ENCODE measurements at regions not wholly inside any gene's neighbourhood (a gene's known extent, or its start where the extent isn't known, plus 50 kb on each side); places are given as distances from the start of the nearest gene placed in this dataset.

DNA sequence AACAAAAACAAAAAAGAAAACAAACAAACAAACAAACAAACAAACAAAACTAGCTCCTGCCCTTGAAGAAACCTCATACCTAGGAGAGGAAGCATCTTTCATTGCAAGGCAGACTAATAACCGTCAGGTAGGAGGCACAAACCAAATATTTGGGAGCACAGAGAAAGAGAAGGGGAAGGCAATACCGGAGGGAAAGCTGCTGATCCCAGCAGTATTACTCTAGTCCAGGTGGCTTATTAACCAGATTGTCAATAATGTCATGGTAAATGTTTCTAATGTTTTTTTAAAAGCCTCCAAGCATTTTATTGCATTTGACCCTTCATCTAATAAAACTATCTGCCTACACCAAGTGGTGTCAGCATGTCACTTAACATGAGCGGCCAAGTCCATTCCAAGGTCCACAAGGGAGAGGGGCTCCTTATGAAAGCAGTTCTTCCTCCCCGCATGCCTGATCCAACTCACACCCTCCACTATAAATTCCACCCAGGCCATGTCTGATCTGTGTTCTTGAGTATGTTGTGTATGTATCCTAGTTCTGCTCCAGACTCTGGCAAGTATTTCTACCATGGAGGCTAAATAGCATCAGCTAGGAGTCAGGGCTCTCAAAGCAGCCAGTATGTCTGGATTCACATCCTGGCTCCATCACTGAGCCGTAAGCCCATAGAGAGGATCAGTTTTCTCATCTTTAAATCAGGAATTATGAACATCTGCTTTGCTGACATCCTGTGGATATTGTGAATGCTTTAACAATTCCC is 208.1 kb upstream of the TENM4 start:
- TF ChIP-seq POLR2A (IDR thresholded peaks at IDR 0.05), result no peak
- TF ChIP-seq, protein P1, sequence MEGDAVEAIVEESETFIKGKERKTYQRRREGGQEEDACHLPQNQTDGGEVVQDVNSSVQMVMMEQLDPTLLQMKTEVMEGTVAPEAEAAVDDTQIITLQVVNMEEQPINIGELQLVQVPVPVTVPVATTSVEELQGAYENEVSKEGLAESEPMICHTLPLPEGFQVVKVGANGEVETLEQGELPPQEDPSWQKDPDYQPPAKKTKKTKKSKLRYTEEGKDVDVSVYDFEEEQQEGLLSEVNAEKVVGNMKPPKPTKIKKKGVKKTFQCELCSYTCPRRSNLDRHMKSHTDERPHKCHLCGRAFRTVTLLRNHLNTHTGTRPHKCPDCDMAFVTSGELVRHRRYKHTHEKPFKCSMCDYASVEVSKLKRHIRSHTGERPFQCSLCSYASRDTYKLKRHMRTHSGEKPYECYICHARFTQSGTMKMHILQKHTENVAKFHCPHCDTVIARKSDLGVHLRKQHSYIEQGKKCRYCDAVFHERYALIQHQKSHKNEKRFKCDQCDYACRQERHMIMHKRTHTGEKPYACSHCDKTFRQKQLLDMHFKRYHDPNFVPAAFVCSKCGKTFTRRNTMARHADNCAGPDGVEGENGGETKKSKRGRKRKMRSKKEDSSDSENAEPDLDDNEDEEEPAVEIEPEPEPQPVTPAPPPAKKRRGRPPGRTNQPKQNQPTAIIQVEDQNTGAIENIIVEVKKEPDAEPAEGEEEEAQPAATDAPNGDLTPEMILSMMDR (IDR thresholded peaks at IDR 0.05), result no peak

Measured in adrenal gland (tissue), 5 donors.